Progenitor cell of endocrine pancreas (in vitro differentiated cells): ENCODE measurements at regions not wholly inside any gene's neighbourhood (a gene's known extent, or its start where the extent isn't known, plus 50 kb on each side); places are given as distances from the start of the nearest gene placed in this dataset.
A peak's percentile ranks its signal among the peaks of the same experiment; 100 is the strongest.

ENCODE experiments used
- DNase-seq: peaks from one replicate; pipeline ENCODE4 v3.0.0; 2021; ENCODE audit warnings: low spot score; ENCODE audit not compliant: unreplicated experiment
- H3K27ac Mint-ChIP-seq: 2 replicates; pipeline ENCODE4 v1.8.0; 2021; ENCODE audit warnings: mild to moderate bottlenecking, moderate library complexity, mixed read lengths
- H3K27me3 Mint-ChIP-seq: 2 replicates; pipeline ENCODE4 v1.8.0; 2021; ENCODE audit warnings: mixed read lengths
- H3K36me3 Mint-ChIP-seq: 2 replicates; pipeline ENCODE4 v1.8.0; 2022; ENCODE audit warnings: mixed read lengths; ENCODE audit not compliant: insufficient read depth
- H3K4me1 Mint-ChIP-seq: 2 replicates; pipeline ENCODE4 v1.8.0; 2021; ENCODE audit warnings: low read depth, mixed read lengths
- H3K4me3 Mint-ChIP-seq: 2 replicates; pipeline ENCODE4 v1.8.0; 2021; ENCODE audit warnings: low read depth, mild to moderate bottlenecking, moderate library complexity, mixed read lengths
- H3K9me3 Mint-ChIP-seq: 2 replicates; pipeline ENCODE4 v1.8.0; 2021; ENCODE audit warnings: low read depth, mixed read lengths
- TF ChIP-seq, protein P1 (sequence below): fragments of 200-600 bp; sonication (generic); IDR thresholded peaks from one replicate; pipeline ENCODE4 v1.5.0; 2021; ENCODE audit warnings: antibody characterized with exemption, mild to moderate bottlenecking; ENCODE audit not compliant: unreplicated experiment

DNA sequence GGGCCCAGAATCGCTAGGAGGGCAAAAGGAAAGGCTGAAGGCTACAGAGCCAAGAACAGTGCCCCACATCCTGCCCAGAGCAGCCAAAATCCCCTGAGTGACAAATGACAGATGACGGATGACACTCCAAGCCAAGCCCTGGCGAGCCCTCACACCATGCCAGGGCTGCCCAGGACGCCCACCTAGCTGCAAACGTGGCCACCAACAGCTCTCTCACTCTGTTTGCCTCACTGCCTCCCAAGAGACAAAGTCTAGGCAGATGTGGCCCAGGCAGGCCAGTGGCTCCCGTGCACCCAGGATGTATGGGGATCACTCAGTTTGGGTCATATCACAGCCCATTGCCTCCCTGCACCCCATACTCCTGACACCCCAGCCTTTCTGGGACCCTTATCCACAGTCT is 270.1 kb upstream of the NSMCE3 start:
- Mint-ChIP-seq H3K36me3 (no peaks in the 10 kb centered on the region), H3K9me3 (no peaks in the 10 kb centered on the region), H3K27me3 (no peaks in the 10 kb centered on the region)

GRCh38 chr15:29538044-29538443 is 268.4 kb upstream of the NSMCE3 start:
- H3K27ac Mint-ChIP-seq, result no peak overlapping the region

More for the DNA sequence above, 270.1 kb upstream of the NSMCE3 start:
- H3K4me3 Mint-ChIP-seq, result no peak overlapping the region
- no peak for DNase-seq
- TF ChIP-seq, protein P1, sequence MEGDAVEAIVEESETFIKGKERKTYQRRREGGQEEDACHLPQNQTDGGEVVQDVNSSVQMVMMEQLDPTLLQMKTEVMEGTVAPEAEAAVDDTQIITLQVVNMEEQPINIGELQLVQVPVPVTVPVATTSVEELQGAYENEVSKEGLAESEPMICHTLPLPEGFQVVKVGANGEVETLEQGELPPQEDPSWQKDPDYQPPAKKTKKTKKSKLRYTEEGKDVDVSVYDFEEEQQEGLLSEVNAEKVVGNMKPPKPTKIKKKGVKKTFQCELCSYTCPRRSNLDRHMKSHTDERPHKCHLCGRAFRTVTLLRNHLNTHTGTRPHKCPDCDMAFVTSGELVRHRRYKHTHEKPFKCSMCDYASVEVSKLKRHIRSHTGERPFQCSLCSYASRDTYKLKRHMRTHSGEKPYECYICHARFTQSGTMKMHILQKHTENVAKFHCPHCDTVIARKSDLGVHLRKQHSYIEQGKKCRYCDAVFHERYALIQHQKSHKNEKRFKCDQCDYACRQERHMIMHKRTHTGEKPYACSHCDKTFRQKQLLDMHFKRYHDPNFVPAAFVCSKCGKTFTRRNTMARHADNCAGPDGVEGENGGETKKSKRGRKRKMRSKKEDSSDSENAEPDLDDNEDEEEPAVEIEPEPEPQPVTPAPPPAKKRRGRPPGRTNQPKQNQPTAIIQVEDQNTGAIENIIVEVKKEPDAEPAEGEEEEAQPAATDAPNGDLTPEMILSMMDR, result no peak
- H3K4me1 Mint-ChIP-seq, result peaks cover 3% of the 10 kb centered on the region
- no peak overlapping the region for H3K27ac Mint-ChIP-seq

DNA sequence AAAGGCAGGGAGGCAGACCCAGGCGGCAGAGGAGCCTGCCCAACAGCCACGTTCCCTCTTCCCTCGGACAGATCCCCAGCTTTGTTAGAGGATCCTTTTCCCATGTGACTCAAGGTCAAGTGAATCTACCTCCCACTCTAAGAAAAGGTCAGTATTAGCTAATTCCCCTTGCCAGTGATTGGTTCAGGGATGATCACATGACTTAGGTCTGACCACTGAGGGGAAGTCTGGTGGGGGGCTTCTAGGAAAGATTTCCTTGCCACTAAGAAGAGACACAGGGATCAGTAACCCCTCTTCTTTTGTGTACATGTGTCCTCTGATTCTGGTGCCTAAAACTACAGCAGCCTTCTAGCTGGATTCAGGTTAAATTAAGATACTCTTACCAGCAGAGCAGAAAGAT is 266.3 kb upstream of the NSMCE3 start:
- Mint-ChIP-seq H3K4me1 (peaks cover 11% of the 10 kb centered on the region), H3K27me3 (no peaks in the 10 kb centered on the region), H3K36me3 (no peaks in the 10 kb centered on the region), H3K9me3 (no peaks in the 10 kb centered on the region), H3K4me3 (no peak overlapping the region), H3K27ac (no peak overlapping the region)
- no peak for DNase-seq
- TF ChIP-seq, protein P1, result no peak

More at GRCh38 chr15:29538044-29538443, 268.4 kb upstream of the NSMCE3 start:
- no peaks in the 10 kb centered on the region for H3K9me3 Mint-ChIP-seq
- TF ChIP-seq, protein P1, result no peak
- no peaks in the 10 kb centered on the region for H3K27me3 Mint-ChIP-seq
- no peak overlapping the region for H3K4me3 Mint-ChIP-seq
- DNase-seq, result no peak
- peaks cover 11% of the 10 kb centered on the region for H3K4me1 Mint-ChIP-seq
- H3K36me3 Mint-ChIP-seq, result no peaks in the 10 kb centered on the region

DNA sequence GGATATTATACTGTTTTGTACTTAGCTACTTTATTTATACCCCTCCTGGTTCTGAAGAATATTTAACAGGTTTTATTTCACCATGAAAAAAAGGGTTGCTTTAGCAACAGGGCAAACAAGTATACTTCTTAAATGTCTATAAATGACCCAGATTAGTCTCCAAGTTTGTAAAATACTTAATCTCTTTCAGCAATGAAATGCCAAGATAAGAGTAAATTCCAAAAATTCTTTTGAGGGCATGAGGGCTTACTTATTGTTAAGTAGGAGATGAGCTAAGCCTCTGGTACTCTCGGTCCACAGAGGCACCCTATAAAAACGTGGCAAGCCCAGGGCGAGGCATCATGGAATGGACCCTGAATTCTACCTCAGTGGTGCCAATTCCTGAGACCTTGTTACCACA is 264.8 kb upstream of the NSMCE3 start:
- Mint-ChIP-seq H3K4me3 (no peak overlapping the region), H3K4me1 (peaks cover 11% of the 10 kb centered on the region), H3K36me3 (no peaks in the 10 kb centered on the region), H3K27me3 (no peaks in the 10 kb centered on the region), H3K27ac (peak overlapping the region; percentile 88), H3K9me3 (no peaks in the 10 kb centered on the region)
- TF ChIP-seq, protein P1, result no peak
- no peak for DNase-seq

GRCh38 chr15:29533647-29534046 is 264.0 kb upstream of the NSMCE3 start:
- Mint-ChIP-seq H3K36me3 (no peaks in the 10 kb centered on the region), H3K4me3 (no peak overlapping the region), H3K27ac (no peak overlapping the region), H3K27me3 (no peaks in the 10 kb centered on the region), H3K9me3 (no peaks in the 10 kb centered on the region), H3K4me1 (peaks cover 11% of the 10 kb centered on the region)
- no peak for DNase-seq
- TF ChIP-seq, protein P1, result no peak
